ENCODE measurements at regions not wholly inside any gene's neighbourhood (a gene's known extent, or its start where the extent isn't known, plus 50 kb on each side); places are given as distances from the start of the nearest gene placed in this dataset.

DNA sequence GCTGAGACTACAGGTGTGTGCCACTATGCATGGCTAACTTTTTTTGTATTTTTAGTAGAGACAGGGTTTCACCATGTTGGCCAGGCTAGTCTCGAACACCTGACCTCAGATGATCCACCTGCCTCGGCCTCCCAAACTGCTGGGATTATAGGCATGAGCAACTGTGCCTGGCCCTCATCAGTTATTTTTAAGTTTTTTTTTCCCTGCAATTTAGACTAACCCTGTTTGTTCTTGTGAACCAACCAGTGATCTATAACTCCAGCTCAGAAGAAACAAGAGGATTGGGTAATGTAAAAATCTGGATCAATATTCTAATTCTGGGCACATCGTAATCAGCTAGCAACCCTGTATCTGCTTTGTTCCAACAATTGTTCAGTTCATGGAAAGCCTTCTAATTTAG lies 155.7 kb downstream of the NXNL2 start:
- TF ChIP-seq, protein P1, sequence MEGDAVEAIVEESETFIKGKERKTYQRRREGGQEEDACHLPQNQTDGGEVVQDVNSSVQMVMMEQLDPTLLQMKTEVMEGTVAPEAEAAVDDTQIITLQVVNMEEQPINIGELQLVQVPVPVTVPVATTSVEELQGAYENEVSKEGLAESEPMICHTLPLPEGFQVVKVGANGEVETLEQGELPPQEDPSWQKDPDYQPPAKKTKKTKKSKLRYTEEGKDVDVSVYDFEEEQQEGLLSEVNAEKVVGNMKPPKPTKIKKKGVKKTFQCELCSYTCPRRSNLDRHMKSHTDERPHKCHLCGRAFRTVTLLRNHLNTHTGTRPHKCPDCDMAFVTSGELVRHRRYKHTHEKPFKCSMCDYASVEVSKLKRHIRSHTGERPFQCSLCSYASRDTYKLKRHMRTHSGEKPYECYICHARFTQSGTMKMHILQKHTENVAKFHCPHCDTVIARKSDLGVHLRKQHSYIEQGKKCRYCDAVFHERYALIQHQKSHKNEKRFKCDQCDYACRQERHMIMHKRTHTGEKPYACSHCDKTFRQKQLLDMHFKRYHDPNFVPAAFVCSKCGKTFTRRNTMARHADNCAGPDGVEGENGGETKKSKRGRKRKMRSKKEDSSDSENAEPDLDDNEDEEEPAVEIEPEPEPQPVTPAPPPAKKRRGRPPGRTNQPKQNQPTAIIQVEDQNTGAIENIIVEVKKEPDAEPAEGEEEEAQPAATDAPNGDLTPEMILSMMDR (conservative IDR thresholded peaks at IDR 0.05; ENCODE audit: low read length) = no peak
- TF ChIP-seq EZH2phosphoT487 (IDR thresholded peaks at IDR 0.05; ENCODE audit: borderline replicate concordance, low read depth, low read length) = no peak

DNA sequence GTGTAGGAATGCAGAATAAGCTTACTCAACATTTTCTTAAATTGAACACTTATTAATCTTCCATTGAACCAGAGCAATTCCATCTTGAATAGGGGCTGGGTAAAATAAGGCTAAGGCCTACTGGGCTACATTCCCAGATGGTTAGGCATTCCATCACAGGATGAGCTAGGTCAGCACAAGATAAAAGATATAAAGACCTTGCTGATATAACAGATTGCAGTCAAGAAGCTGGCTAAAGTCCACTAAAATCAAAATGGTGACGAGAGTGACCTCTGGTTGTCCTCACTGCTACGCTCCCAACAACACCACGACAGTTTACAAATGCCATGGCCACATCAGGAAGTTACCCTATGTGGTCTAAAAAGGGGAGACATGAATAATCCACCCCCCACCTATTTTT lies 156.1 kb downstream of the NXNL2 start:
- no peak for DNase-seq (ENCODE audit: low spot score)
- Histone ChIP-seq H4K20me1 (ENCODE audit: insufficient read depth, low read length) (no peaks in the 10 kb centered on the region), H3K9me3 (ENCODE audit: low read length) (no peaks in the 10 kb centered on the region; the same call in 1 of the 2 replicates), H3K27ac (ENCODE audit: low read depth, low read length, poor library complexity, severe bottlenecking) (no peak overlapping the region), H3K36me3 (ENCODE audit: insufficient read depth, low read length) (no peaks in the 10 kb centered on the region), H3K4me2 (ENCODE audit: low read length) (no peak overlapping the region), H3K79me2 (ENCODE audit: insufficient read depth, low read depth, low read length) (no peaks in the 10 kb centered on the region), H3K4me3 (ENCODE audit: low read depth, low read length, poor library complexity, severe bottlenecking) (no peak overlapping the region), H2AFZ (ENCODE audit: low read length) (no peak overlapping the region), H3K9me2 (ENCODE audit: insufficient read depth, low read length) (no peaks in the 10 kb centered on the region), H3K4me1 (ENCODE audit: insufficient read depth, low read length, poor library complexity, severe bottlenecking) (no peaks in the 10 kb centered on the region)
- ChIA-PET CTCF (ENCODE audit: unreplicated experiment) (no interaction called here), POLR2A (interaction anchor here (0.6 kb wide), 1 partner anchor 329 kb away, joined by 3 read pairs; no protein-coding TSS in a partner anchor)
- TF ChIP-seq, protein P1 (conservative IDR thresholded peaks at IDR 0.05; ENCODE audit: low read length) = no peak
- no peak for TF ChIP-seq EZH2phosphoT487 (IDR thresholded peaks at IDR 0.05; ENCODE audit: borderline replicate concordance, low read depth, low read length)
- no TSS peak for BruUV-seq (replicated peaks)
- intact Hi-C loops (cut with micrococcal nuclease; ENCODE audit: unreplicated experiment) = no loop called here

More for the DNA sequence above, 155.7 kb downstream of the NXNL2 start:
- H2AFZ ChIP-seq (ENCODE audit: low read length) = no peak overlapping the region
- CTCF ChIA-PET (ENCODE audit: unreplicated experiment) = no interaction called here
- BruUV-seq (replicated peaks) = no TSS peak
- H3K79me2 ChIP-seq (ENCODE audit: insufficient read depth, low read depth, low read length) = no peaks in the 10 kb centered on the region
- POLR2A ChIA-PET = interaction anchor here (0.6 kb wide), 1 partner anchor 328 kb away, joined by 3 read pairs; no protein-coding TSS in a partner anchor
- DNase-seq (ENCODE audit: low spot score) = no peak
- intact Hi-C loops (cut with micrococcal nuclease; ENCODE audit: unreplicated experiment) = no loop called here
- H3K4me1 ChIP-seq (ENCODE audit: insufficient read depth, low read length, poor library complexity, severe bottlenecking) = no peaks in the 10 kb centered on the region
- no peaks in the 10 kb centered on the region for H3K36me3 ChIP-seq (ENCODE audit: insufficient read depth, low read length)
- no peaks in the 10 kb centered on the region for H3K9me2 ChIP-seq (ENCODE audit: insufficient read depth, low read length)
- H3K9me3 ChIP-seq (ENCODE audit: low read length) = no peaks in the 10 kb centered on the region; the same call in 1 of the 2 replicates
- no peak overlapping the region for H3K4me3 ChIP-seq (ENCODE audit: low read depth, low read length, poor library complexity, severe bottlenecking)
- no peak overlapping the region for H3K27ac ChIP-seq (ENCODE audit: low read depth, low read length, poor library complexity, severe bottlenecking)
- no peaks in the 10 kb centered on the region for H4K20me1 ChIP-seq (ENCODE audit: insufficient read depth, low read length)
- H3K4me2 ChIP-seq (ENCODE audit: low read length) = no peak overlapping the region

DNA sequence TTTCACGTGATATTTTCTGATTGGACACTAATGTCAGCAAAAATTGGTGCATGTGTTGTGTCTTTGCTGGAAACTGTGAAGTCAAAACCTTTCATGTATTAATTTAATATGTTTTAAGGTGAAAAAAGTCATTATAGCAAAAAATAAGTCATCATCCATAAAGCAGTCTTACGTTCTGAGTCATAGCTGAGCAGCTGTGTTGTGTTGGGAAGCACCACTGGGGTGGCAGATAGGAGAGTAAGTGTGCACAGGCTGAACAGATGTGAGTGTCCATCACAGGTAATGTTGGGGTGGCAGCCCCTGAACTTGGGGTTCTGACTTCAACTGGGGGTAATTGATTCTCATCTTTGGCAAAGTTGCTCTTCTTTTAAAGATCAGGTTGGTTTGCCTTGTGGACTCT lies 156.8 kb downstream of the NXNL2 start:
- CTCF ChIA-PET (ENCODE audit: unreplicated experiment) = no interaction called here
- Histone ChIP-seq H3K79me2 (ENCODE audit: insufficient read depth, low read depth, low read length) (no peaks in the 10 kb centered on the region), H3K9me2 (ENCODE audit: insufficient read depth, low read length) (no peaks in the 10 kb centered on the region), H3K9me3 (ENCODE audit: low read length) (no peaks in the 10 kb centered on the region; the same call in 1 of the 2 replicates), H3K4me3 (ENCODE audit: low read depth, low read length, poor library complexity, severe bottlenecking) (no peak overlapping the region), H3K4me2 (ENCODE audit: low read length) (no peak overlapping the region), H3K36me3 (ENCODE audit: insufficient read depth, low read length) (no peaks in the 10 kb centered on the region), H2AFZ (ENCODE audit: low read length) (no peak overlapping the region), H4K20me1 (ENCODE audit: insufficient read depth, low read length) (no peaks in the 10 kb centered on the region), H3K4me1 (ENCODE audit: insufficient read depth, low read length, poor library complexity, severe bottlenecking) (no peaks in the 10 kb centered on the region), H3K27ac (ENCODE audit: low read depth, low read length, poor library complexity, severe bottlenecking) (no peak overlapping the region)
- intact Hi-C loops (cut with micrococcal nuclease; ENCODE audit: unreplicated experiment) = no loop called here
- TF ChIP-seq EZH2phosphoT487 (IDR thresholded peaks at IDR 0.05; ENCODE audit: borderline replicate concordance, low read depth, low read length) = no peak
- TF ChIP-seq, protein P1 (conservative IDR thresholded peaks at IDR 0.05; ENCODE audit: low read length) = no peak
- POLR2A ChIA-PET = no interaction called here
- no TSS peak for BruUV-seq (replicated peaks)
- DNase-seq (ENCODE audit: low spot score) = no peak

Measured in OCI-LY7 (cell line).